Liver (tissue), 8 donors: ENCODE measurements at regions not wholly inside any gene's neighbourhood (a gene's known extent, or its start where the extent isn't known, plus 50 kb on each side); places are given as distances from the start of the nearest gene placed in this dataset.

Experiments
- DNase-seq: peaks from one replicate; pipeline ENCODE4 v3.0.0-alpha.2; 2017; ENCODE audit warnings: low spot score
- H3K27ac ChIP-seq, 2 donors: one replicate each; pipeline ENCODE4 v1.7.0; 2013; ENCODE audit warnings: inconsistent platforms in 2 of 2, low read length in 2 of 2, control low read depth in 1 of 2, low read depth in 1 of 2, mild to moderate bottlenecking in 1 of 2
- H3K27me3 ChIP-seq, 4 donors: one replicate each; pipeline versions ENCODE4 v1.6.1 to v1.7.0; 2013; ENCODE audit warnings: low read length in 3 of 4, inconsistent platforms in 1 of 4, mild to moderate bottlenecking in 1 of 4, moderate library complexity in 1 of 4; ENCODE audit not compliant: control insufficient read depth in 4 of 4, insufficient read depth in 4 of 4
- H3K36me3 ChIP-seq, 4 donors: one replicate each; pipeline versions ENCODE4 v1.6.1 to v1.7.0; 2013; ENCODE audit warnings: low read length in 3 of 4, mild to moderate bottlenecking in 3 of 4, low read depth in 1 of 4, moderate library complexity in 1 of 4; ENCODE audit not compliant: control insufficient read depth in 4 of 4, insufficient read depth in 3 of 4
- H3K4me1 ChIP-seq, 4 donors: one replicate each; pipeline versions ENCODE4 v1.6.1 to v1.7.0; 2013; ENCODE audit warnings: low read length in 3 of 4, mild to moderate bottlenecking in 3 of 4, moderate library complexity in 1 of 4; ENCODE audit not compliant: control insufficient read depth in 4 of 4, insufficient read depth in 4 of 4
- H3K4me3 ChIP-seq, 3 donors: one replicate each; pipeline versions ENCODE4 v1.6.1 to v1.7.0; 2013; ENCODE audit warnings: low read length in 3 of 3, control low read depth in 1 of 3, low read depth in 1 of 3, mild to moderate bottlenecking in 1 of 3
- H3K9ac ChIP-seq, 2 donors: one replicate each; pipeline ENCODE4 v1.7.0; 2013; ENCODE audit warnings: low read length in 2 of 2, mild to moderate bottlenecking in 2 of 2, moderate library complexity in 2 of 2, control low read depth in 1 of 2, low read depth in 1 of 2
- H3K9me3 ChIP-seq, 4 donors: one replicate each; pipeline versions ENCODE4 v1.6.1 to v1.7.0; 2013; ENCODE audit warnings: low read length in 3 of 4; ENCODE audit not compliant: control insufficient read depth in 4 of 4
- ATF3 ChIP-seq: IDR thresholded peaks from 2 replicates; pipeline ENCODE4 v1.6.1; 2016; ENCODE audit warnings: antibody characterized with exemption
- CTCF ChIP-seq: fragments of 150-350 bp; IDR thresholded peaks from 2 replicates; pipeline ENCODE4 v1.5.1; 2017; ENCODE audit warnings: improper control_type of control experiment, low read depth, low read length; ENCODE audit not compliant: missing input control
- EGR1 ChIP-seq, 2 donors: IDR thresholded peaks; 2 replicates each; pipeline ENCODE4 v1.6.1; 2016 to 2018; ENCODE audit warnings: antibody characterized with exemption in 2 of 2, low read depth in 2 of 2
- FOXA1 ChIP-seq: IDR thresholded peaks from 2 replicates; pipeline ENCODE4 v1.6.1; 2016; ENCODE audit warnings: antibody characterized with exemption
- FOXA2 ChIP-seq: IDR thresholded peaks from 2 replicates; pipeline ENCODE4 v1.6.1; 2016; ENCODE audit warnings: antibody characterized with exemption
- GABPA ChIP-seq, 2 donors: IDR thresholded peaks in 1 of 2; conservative IDR thresholded peaks in 1 of 2; 2 replicates each; pipeline ENCODE4 v1.6.1; 2016; ENCODE audit warnings: antibody characterized with exemption in 2 of 2, mild to moderate bottlenecking in 1 of 2, moderate library complexity in 1 of 2
- JUND ChIP-seq, 2 donors: IDR thresholded peaks; 2 replicates each; pipeline ENCODE4 v1.6.1; 2016; ENCODE audit warnings: antibody characterized with exemption in 2 of 2
- NR2F2 ChIP-seq: IDR thresholded peaks from 2 replicates; pipeline ENCODE4 v1.6.1; 2016; ENCODE audit warnings: antibody characterized with exemption
- YY1 ChIP-seq: IDR thresholded peaks from 2 replicates; pipeline ENCODE4 v1.6.1; 2016; ENCODE audit warnings: antibody characterized with exemption, mild to moderate bottlenecking
- WGBS: extraction: QIAGEN DNeasy Blood & Tissue Kit; methylation state at CpG from one replicate; pipeline ENCODE4 v1.1.7; 2013; 5-methylcytosine and 5-hydroxymethylcytosine counted together
- TF ChIP-seq, protein P1 (sequence below): IDR thresholded peaks from 2 replicates; pipeline ENCODE4 v1.6.1; 2016; ENCODE audit warnings: antibody characterized with exemption
- TF ChIP-seq, protein P2 (sequence below): IDR thresholded peaks from 2 replicates; pipeline ENCODE4 v1.6.1; 2016; ENCODE audit warnings: antibody characterized with exemption
- donor health status: healthy.
- donor health status: healthy.
- donor health status: healthy.
- donor health status: healthy.
- donor health status: healthy.

DNA sequence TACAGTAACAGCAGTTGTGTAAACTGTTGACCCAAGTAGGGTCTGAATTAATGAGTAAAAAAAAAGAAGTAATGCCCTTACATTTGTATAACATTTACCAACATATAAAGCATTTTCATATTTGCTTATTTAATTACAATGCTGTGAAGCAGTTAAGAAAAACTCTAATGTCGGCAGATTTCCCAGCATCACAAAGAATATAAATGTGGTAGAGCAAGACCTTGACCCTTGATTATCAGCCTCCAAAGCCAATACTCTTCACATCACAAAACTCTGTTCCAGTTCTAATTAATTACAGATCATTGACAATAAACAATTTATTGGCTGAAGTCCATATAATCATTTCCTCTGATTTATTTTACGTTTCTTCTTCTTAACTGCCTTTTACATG, 130.2 kb downstream of the DUSP10 start:
- H3K27me3 ChIP-seq: no peaks in the 10 kb centered on the region
- H3K9ac ChIP-seq: no peak overlapping the region
- peak overlapping the region in 1 of 2 donors; percentile 23 for H3K27ac ChIP-seq
- H3K4me1 ChIP-seq: no peaks in the 10 kb centered on the region
- H3K36me3 ChIP-seq: no peaks in the 10 kb centered on the region
- 75% methylated on average over 2 of the region's 2 CpGs for WGBS
- DNase-seq: no peak
- peak; percentile 24 for TF ChIP-seq NR2F2
- TF ChIP-seq, protein P1, sequence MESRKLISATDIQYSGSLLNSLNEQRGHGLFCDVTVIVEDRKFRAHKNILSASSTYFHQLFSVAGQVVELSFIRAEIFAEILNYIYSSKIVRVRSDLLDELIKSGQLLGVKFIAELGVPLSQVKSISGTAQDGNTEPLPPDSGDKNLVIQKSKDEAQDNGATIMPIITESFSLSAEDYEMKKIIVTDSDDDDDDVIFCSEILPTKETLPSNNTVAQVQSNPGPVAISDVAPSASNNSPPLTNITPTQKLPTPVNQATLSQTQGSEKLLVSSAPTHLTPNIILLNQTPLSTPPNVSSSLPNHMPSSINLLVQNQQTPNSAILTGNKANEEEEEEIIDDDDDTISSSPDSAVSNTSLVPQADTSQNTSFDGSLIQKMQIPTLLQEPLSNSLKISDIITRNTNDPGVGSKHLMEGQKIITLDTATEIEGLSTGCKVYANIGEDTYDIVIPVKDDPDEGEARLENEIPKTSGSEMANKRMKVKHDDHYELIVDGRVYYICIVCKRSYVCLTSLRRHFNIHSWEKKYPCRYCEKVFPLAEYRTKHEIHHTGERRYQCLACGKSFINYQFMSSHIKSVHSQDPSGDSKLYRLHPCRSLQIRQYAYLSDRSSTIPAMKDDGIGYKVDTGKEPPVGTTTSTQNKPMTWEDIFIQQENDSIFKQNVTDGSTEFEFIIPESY: no peak
- no peak for TF ChIP-seq GABPA (IDR thresholded peaks at IDR 0.05 in 1 of 2, conservative IDR thresholded peaks at IDR 0.05 in 1 of 2)
- no peak for TF ChIP-seq FOXA2
- no peak overlapping the region for H3K4me3 ChIP-seq
- no peaks in the 10 kb centered on the region for H3K9me3 ChIP-seq

- Histone ChIP-seq H3K4me3 (no peak overlapping the region), H3K9me3 (no peaks in the 10 kb centered on the region), H3K27ac (peak overlapping the region in 1 of 2 donors; percentile 23), H3K4me1 (no peaks in the 10 kb centered on the region), H3K27me3 (no peaks in the 10 kb centered on the region), H3K36me3 (no peaks in the 10 kb centered on the region), H3K9ac (no peak overlapping the region)
- TF ChIP-seq, protein P2, sequence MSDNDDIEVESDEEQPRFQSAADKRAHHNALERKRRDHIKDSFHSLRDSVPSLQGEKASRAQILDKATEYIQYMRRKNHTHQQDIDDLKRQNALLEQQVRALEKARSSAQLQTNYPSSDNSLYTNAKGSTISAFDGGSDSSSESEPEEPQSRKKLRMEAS: no peak
- TF ChIP-seq GABPA (IDR thresholded peaks at IDR 0.05 in 1 of 2, conservative IDR thresholded peaks at IDR 0.05 in 1 of 2) (no peak), ATF3 (peak; percentile 17), CTCF (no peak), FOXA2 (no peak), JUND (IDR thresholded peaks at IDR 0.05) (peak; percentile 91 to 94), FOXA1 (no peak), YY1 (peak; percentile 81), EGR1 (IDR thresholded peaks at IDR 0.05; ENCODE audit: low read depth in 2 of 2) (no peak)
- TF ChIP-seq, protein P1: no peak
- WGBS: 60% methylated on average over 5 of the region's 5 CpGs
- no peak for DNase-seq
These were observed 129.7 kb downstream of the DUSP10 start for GRCh38 chr1:221612047-221612777.
